ENCODE measurements at regions not wholly inside any gene's neighbourhood (a gene's known extent, or its start where the extent isn't known, plus 50 kb on each side); places are given as distances from the start of the nearest gene placed in this dataset.

GRCh38 chr3:28000608-28001007 is 240.8 kb upstream of the CMC1 start:
- TF ChIP-seq, protein P1, sequence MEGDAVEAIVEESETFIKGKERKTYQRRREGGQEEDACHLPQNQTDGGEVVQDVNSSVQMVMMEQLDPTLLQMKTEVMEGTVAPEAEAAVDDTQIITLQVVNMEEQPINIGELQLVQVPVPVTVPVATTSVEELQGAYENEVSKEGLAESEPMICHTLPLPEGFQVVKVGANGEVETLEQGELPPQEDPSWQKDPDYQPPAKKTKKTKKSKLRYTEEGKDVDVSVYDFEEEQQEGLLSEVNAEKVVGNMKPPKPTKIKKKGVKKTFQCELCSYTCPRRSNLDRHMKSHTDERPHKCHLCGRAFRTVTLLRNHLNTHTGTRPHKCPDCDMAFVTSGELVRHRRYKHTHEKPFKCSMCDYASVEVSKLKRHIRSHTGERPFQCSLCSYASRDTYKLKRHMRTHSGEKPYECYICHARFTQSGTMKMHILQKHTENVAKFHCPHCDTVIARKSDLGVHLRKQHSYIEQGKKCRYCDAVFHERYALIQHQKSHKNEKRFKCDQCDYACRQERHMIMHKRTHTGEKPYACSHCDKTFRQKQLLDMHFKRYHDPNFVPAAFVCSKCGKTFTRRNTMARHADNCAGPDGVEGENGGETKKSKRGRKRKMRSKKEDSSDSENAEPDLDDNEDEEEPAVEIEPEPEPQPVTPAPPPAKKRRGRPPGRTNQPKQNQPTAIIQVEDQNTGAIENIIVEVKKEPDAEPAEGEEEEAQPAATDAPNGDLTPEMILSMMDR (IDR thresholded peaks at IDR 0.05), result no peak
- no peak overlapping the region for H3K27ac Mint-ChIP-seq (ENCODE audit: unreplicated experiment)
- no peak for DNase-seq (ENCODE audit: low spot score)
- no peaks in the 10 kb centered on the region for H3K4me1 Mint-ChIP-seq (ENCODE audit: low read depth)
- peaks cover 4% of the 10 kb centered on the region for H3K27me3 Mint-ChIP-seq (ENCODE audit: low read depth)
- H3K4me3 Mint-ChIP-seq (ENCODE audit: unreplicated experiment), result no peak overlapping the region
- peaks cover 16% of the 10 kb centered on the region for H3K9me3 Mint-ChIP-seq (ENCODE audit: low read depth)
- no peaks in the 10 kb centered on the region for H3K36me3 Mint-ChIP-seq (ENCODE audit: low read depth)

- Mint-ChIP-seq H3K9me3 (ENCODE audit: low read depth) (peaks cover 10% of the 10 kb centered on the region), H3K4me3 (ENCODE audit: unreplicated experiment) (no peak overlapping the region), H3K27me3 (ENCODE audit: low read depth) (no peaks in the 10 kb centered on the region), H3K36me3 (ENCODE audit: low read depth) (no peaks in the 10 kb centered on the region), H3K4me1 (ENCODE audit: low read depth) (no peaks in the 10 kb centered on the region), H3K27ac (ENCODE audit: unreplicated experiment) (no peak overlapping the region)
- TF ChIP-seq, protein P1 (IDR thresholded peaks at IDR 0.05), result no peak
- no peak for DNase-seq (ENCODE audit: low spot score)
Observed at GRCh38 chr3:28008235-28008634, 233.2 kb upstream of the CMC1 start.

DNA sequence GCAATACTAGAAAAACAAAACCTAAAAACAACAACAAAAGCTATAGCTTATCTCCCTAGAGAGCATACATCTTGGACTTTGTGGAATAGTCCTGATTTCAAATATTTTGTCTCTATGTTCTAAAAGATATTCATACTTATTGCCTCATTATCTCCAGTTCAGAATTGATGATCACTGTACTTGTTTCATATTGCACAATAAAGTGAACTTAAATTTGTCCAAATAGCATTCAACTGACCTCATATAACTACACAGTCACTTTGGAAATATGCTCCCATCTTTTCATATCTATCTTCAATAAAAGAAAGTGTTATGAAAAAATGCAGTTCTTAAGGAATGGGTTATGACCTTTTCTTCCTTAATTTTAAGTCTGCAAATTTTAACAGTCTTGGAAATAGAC is 228.6 kb upstream of the CMC1 start:
- Mint-ChIP-seq H3K4me3 (ENCODE audit: unreplicated experiment) (no peak overlapping the region), H3K4me1 (ENCODE audit: low read depth) (no peaks in the 10 kb centered on the region), H3K9me3 (ENCODE audit: low read depth) (no peaks in the 10 kb centered on the region), H3K27ac (ENCODE audit: unreplicated experiment) (no peak overlapping the region), H3K27me3 (ENCODE audit: low read depth) (no peaks in the 10 kb centered on the region), H3K36me3 (ENCODE audit: low read depth) (no peaks in the 10 kb centered on the region)
- TF ChIP-seq, protein P1 (IDR thresholded peaks at IDR 0.05), result no peak
- DNase-seq (ENCODE audit: low spot score), result no peak

GRCh38 chr3:28013864-28014473 is 227.4 kb upstream of the CMC1 start:
- Mint-ChIP-seq H3K36me3 (ENCODE audit: low read depth) (no peaks in the 10 kb centered on the region), H3K27ac (ENCODE audit: unreplicated experiment) (no peak overlapping the region), H3K4me1 (ENCODE audit: low read depth) (no peaks in the 10 kb centered on the region), H3K27me3 (ENCODE audit: low read depth) (no peaks in the 10 kb centered on the region), H3K4me3 (ENCODE audit: unreplicated experiment) (no peak overlapping the region), H3K9me3 (ENCODE audit: low read depth) (no peaks in the 10 kb centered on the region)
- TF ChIP-seq, protein P1 (IDR thresholded peaks at IDR 0.05), result no peak
- DNase-seq (ENCODE audit: low spot score), result no peak

GRCh38 chr3:28018925-28019718 is 222.3 kb upstream of the CMC1 start:
- no peak for DNase-seq (ENCODE audit: low spot score)
- peaks cover 4% of the 10 kb centered on the region for H3K36me3 Mint-ChIP-seq (ENCODE audit: low read depth)
- no peak overlapping the region for H3K4me3 Mint-ChIP-seq (ENCODE audit: unreplicated experiment)
- TF ChIP-seq, protein P1 (IDR thresholded peaks at IDR 0.05), result no peak
- peaks cover 2% of the 10 kb centered on the region for H3K27me3 Mint-ChIP-seq (ENCODE audit: low read depth)
- no peaks in the 10 kb centered on the region for H3K4me1 Mint-ChIP-seq (ENCODE audit: low read depth)
- H3K27ac Mint-ChIP-seq (ENCODE audit: unreplicated experiment), result no peak overlapping the region
- H3K9me3 Mint-ChIP-seq (ENCODE audit: low read depth), result peaks cover 9% of the 10 kb centered on the region
